Panc1 (cell line): ENCODE measurements at regions not wholly inside any gene's neighbourhood (a gene's known extent, or its start where the extent isn't known, plus 50 kb on each side); places are given as distances from the start of the nearest gene placed in this dataset.

Experiments
- ATAC-seq: fragments of 200-7000 bp; cut with Tn5 transposase; 2 replicates; pipeline ENCODE4 v1.9.1; 2020; ENCODE audit warnings: mild to moderate bottlenecking, moderate library complexity
- BruUV-seq: library from RNA; stranded (reverse); fragments of 400-500 nt; replicated peaks from 2 replicates; lab custom pipeline; 2021; lab: Mats Ljungman, UMichigan
- CTCF ChIA-PET: fragments of 300-600 bp; sonication (Branson Sonifier 250); formaldehyde crosslinking; loops from one replicate; lab custom pipeline; 2022; ENCODE audit warnings: antibody characterized with exemption; lab: Charles Lee
- POLR2A ChIA-PET: fragments of 300-600 bp; sonication (Branson Sonifier 250); formaldehyde crosslinking; loops from one replicate; lab custom pipeline; 2022; ENCODE audit warnings: antibody characterized with exemption; lab: Charles Lee
- DNase-seq: peaks from one replicate; pipeline ENCODE4 v3.0.0-alpha.2; 2010; ENCODE audit warnings: low read depth, low spot score
- H3K27ac ChIP-seq: 2 replicates; pipeline ENCODE4 v1.5.1; 2011; ENCODE audit warnings: mild to moderate bottlenecking, low read length, inconsistent platforms
- H3K27me3 ChIP-seq: fragments of 200-500 bp; sonication (Bioruptor generic); 2 replicates; pipeline ENCODE4 v1.6.0; 2014; ENCODE audit warnings: low read length, inconsistent platforms; ENCODE audit not compliant: control insufficient read depth, insufficient read depth
- H3K36me3 ChIP-seq: fragments of 200-500 bp; sonication (Bioruptor generic); 2 replicates; pipeline ENCODE4 v1.5.1; 2014; ENCODE audit warnings: inconsistent platforms, mild to moderate bottlenecking, low read length, moderate library complexity; ENCODE audit not compliant: control insufficient read depth, insufficient read depth
- H3K4me1 ChIP-seq: 2 replicates; pipeline ENCODE4 v1.5.1; 2011; ENCODE audit warnings: inconsistent platforms, mild to moderate bottlenecking, low read length, moderate library complexity; ENCODE audit not compliant: control insufficient read depth, insufficient read depth
- H3K4me3 ChIP-seq, 2 experiments: 2 replicates each; pipeline ENCODE4 v1.5.1; 2011 to 2012; ENCODE audit warnings: low read depth in 2 of 2, low read length in 2 of 2, mild to moderate bottlenecking in 2 of 2, inconsistent platforms in 1 of 2, moderate library complexity in 1 of 2
- H3K9me3 ChIP-seq: fragments of 200-500 bp; sonication (Bioruptor generic); 2 replicates; pipeline ENCODE4 v1.5.1; 2014; ENCODE audit warnings: low read depth, mild to moderate bottlenecking, inconsistent platforms, low read length, moderate library complexity; ENCODE audit not compliant: control insufficient read depth, insufficient read depth
- CTCF ChIP-seq: fragments of 450-650 bp; IDR thresholded peaks from 2 replicates; pipeline ENCODE4 v1.5.1; 2017; ENCODE audit warnings: mild to moderate bottlenecking
- POLR2AphosphoS5 ChIP-seq: IDR thresholded peaks from 2 replicates; pipeline ENCODE4 v1.6.1; 2012; ENCODE audit warnings: mild to moderate bottlenecking, low read depth, low read length, moderate library complexity
- REST ChIP-seq, 2 experiments: IDR thresholded peaks; 2 replicates each; pipeline ENCODE4 v1.6.1; 2011 to 2012; ENCODE audit warnings: low read depth in 2 of 2, control low read depth in 1 of 2, low read length in 1 of 2, mild to moderate bottlenecking in 1 of 2, moderate library complexity in 1 of 2; ENCODE audit not compliant: insufficient read depth in 1 of 2
- SIN3A ChIP-seq: IDR thresholded peaks from 2 replicates; pipeline ENCODE4 v1.6.1; 2012; ENCODE audit warnings: low read depth, mild to moderate bottlenecking, low read length, moderate library complexity, borderline replicate concordance; ENCODE audit not compliant: insufficient read depth
- TCF7L2 ChIP-seq: IDR thresholded peaks from 2 replicates; pipeline ENCODE4 v1.6.1; 2011; ENCODE audit warnings: mild to moderate bottlenecking, low read depth, low read length, inconsistent platforms
- in situ Hi-C: cut with HindIII; loops from 2 replicates; pipeline ENCODE4 v1.10.0; 2016; ENCODE audit warnings: low sequenced_read_pairs, low pct_unique_long_range_greater_than_20kb
- intact Hi-C: fragments of 100-400 bp; cut with micrococcal nuclease; formaldehyde crosslinking; loops from one replicate; pipeline ENCODE4 v1.10.0; 2022; ENCODE audit not compliant: unreplicated experiment

DNA sequence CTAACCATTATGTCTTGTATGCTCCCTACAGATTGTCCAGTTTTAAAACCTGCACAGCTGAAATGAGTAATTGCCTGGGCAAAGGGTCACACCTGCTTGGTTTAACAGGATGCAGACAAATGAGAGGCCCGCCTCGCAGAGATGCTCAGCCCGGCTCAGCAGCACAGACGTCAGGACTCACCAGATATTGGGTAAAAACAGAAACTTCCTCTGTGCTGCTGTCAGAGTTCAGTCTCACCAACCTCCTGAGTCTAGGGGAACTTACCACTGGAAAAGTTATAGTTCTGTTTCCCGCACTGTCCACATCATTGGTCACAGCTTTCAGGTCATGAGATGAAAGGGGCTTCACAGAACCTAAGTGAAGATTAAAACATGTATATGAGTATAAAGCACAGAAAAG lies 152.5 kb downstream of the ESM1 start:
- no peaks in the 10 kb centered on the region for H3K9me3 ChIP-seq
- in situ Hi-C loops (no loop called here), intact Hi-C loops (no loop called here)
- no peak overlapping the region for H3K4me3 ChIP-seq
- no peaks in the 10 kb centered on the region; the same call in 1 of the 2 replicates for H3K27me3 ChIP-seq
- no peak for TF ChIP-seq REST (IDR thresholded peaks at IDR 0.05; ENCODE audit: insufficient read depth in 1 of 2, low read depth in 2 of 2, low read length in 1 of 2)
- POLR2A ChIA-PET: no interaction called here
- no peaks in the 10 kb centered on the region for H3K4me1 ChIP-seq
- BruUV-seq: no TSS peak
- CTCF ChIA-PET: no interaction called here
- no peak overlapping the region for H3K27ac ChIP-seq
- H3K36me3 ChIP-seq: no peaks in the 10 kb centered on the region
- no peak for DNase-seq
- ATAC-seq: no peak

DNA sequence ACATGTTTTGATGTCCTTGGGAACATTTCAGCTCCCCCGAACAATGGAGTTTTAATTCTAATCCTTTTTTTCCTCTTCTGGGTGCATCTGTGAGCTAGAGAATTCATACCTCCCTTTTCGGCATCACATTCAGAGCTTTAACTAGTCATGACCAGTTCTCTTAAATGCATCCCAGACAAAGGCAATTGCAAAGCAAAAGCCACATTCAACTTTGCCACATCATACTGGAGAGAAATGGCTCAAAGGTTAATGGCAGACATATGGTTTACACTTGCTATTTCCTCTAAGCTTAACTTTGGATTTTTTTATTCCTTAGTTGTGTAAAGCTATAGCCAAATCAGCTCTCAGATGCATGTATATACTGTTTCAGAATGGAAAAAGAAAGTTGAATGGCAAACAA lies 153.3 kb downstream of the ESM1 start:
- intact Hi-C loops: no loop called here
- no peak overlapping the region for H3K27ac ChIP-seq
- H3K9me3 ChIP-seq: no peaks in the 10 kb centered on the region
- H3K4me1 ChIP-seq: no peaks in the 10 kb centered on the region
- ATAC-seq (no peak), DNase-seq (no peak)
- POLR2A ChIA-PET: no interaction called here
- in situ Hi-C loops: no loop called here
- BruUV-seq: no TSS peak
- H3K4me3 ChIP-seq: no peak overlapping the region
- no peaks in the 10 kb centered on the region; the same call in 1 of the 2 replicates for H3K27me3 ChIP-seq
- TF ChIP-seq TCF7L2: no peak
- TF ChIP-seq REST (IDR thresholded peaks at IDR 0.05; ENCODE audit: insufficient read depth in 1 of 2, low read depth in 2 of 2, low read length in 1 of 2): no peak
- TF ChIP-seq POLR2AphosphoS5: no peak
- no peak for TF ChIP-seq CTCF
- TF ChIP-seq SIN3A: no peak
- H3K36me3 ChIP-seq: no peaks in the 10 kb centered on the region
- CTCF ChIA-PET: interaction anchor here (0.7 kb wide), 1 partner anchor 339 kb away, joined by 3 read pairs; no protein-coding TSS in a partner anchor
